ENCODE measurements at regions not wholly inside any gene's neighbourhood (a gene's known extent, or its start where the extent isn't known, plus 50 kb on each side); places are given as distances from the start of the nearest gene placed in this dataset.
"Not testable (repeated sequence)": the region's sequence is repeated elsewhere in the genome, so short reads cannot be mapped to it uniquely, and the experiment has no call there.

- peaks cover 12% of the 10 kb centered on the region for H3K4me1 ChIP-seq (ENCODE audit: control insufficient read depth, insufficient read depth, low read length)
- H3K9ac ChIP-seq (ENCODE audit: low read length); DNase-seq (ENCODE audit: low read depth); H3K9me3 ChIP-seq (ENCODE audit: control insufficient read depth, low read length); H3K27me3 ChIP-seq (replicated peaks; ENCODE audit: control insufficient read depth, insufficient read depth, low read length); H3K4me3 ChIP-seq (ENCODE audit: low read length); H3K36me3 ChIP-seq (ENCODE audit: control insufficient read depth, insufficient read depth, low read length, severe bottlenecking): not testable (repeated sequence)
Measured at GRCh38 chr3:106073806-106074205, 205.0 kb upstream of the CBLB start.

GRCh38 chr3:106075731-106076130, 206.9 kb upstream of the CBLB start:
- not testable (repeated sequence) for H3K4me1 ChIP-seq (ENCODE audit: control insufficient read depth, insufficient read depth, low read length); H3K4me3 ChIP-seq (ENCODE audit: low read length); H3K9me3 ChIP-seq (ENCODE audit: control insufficient read depth, low read length); DNase-seq (ENCODE audit: low read depth); H3K27me3 ChIP-seq (replicated peaks; ENCODE audit: control insufficient read depth, insufficient read depth, low read length); H3K9ac ChIP-seq (ENCODE audit: low read length); H3K36me3 ChIP-seq (ENCODE audit: control insufficient read depth, insufficient read depth, low read length, severe bottlenecking)

- H3K4me1 ChIP-seq (ENCODE audit: control insufficient read depth, insufficient read depth, low read length): peaks cover 10% of the 10 kb centered on the region
- no peaks in the 10 kb centered on the region for H3K9me3 ChIP-seq (ENCODE audit: control insufficient read depth, low read length)
- DNase-seq (ENCODE audit: low read depth): no peak
- no peak overlapping the region for H3K4me3 ChIP-seq (ENCODE audit: low read length)
- H3K36me3 ChIP-seq (ENCODE audit: control insufficient read depth, insufficient read depth, low read length, severe bottlenecking): no peaks in the 10 kb centered on the region
- no peaks in the 10 kb centered on the region for H3K27me3 ChIP-seq (replicated peaks; ENCODE audit: control insufficient read depth, insufficient read depth, low read length)
- H3K9ac ChIP-seq (ENCODE audit: low read length): no peak overlapping the region
Measured at GRCh38 chr3:106078635-106079034, 209.8 kb upstream of the CBLB start.

DNA sequence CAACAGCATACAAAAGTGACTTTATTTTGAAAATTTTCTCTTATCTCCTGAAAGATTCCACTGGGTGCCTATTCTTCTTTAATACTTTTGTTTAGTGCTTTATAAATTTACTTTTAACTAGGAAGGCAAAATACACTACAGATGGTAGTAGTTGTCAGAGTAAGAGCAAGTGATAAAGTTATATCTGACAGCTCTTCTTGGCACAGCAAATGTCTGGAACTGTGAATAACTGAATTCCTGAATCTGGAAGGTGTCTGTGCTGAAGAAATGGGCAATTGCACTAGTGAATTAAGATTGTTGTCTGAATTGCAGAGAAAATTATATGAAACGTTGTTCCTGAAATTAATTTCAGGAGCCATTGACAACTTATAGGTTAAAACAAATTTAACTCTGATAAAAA, 213.8 kb upstream of the CBLB start:
- H3K4me1 ChIP-seq (ENCODE audit: control insufficient read depth, insufficient read depth, low read length): peaks cover 10% of the 10 kb centered on the region
- H3K36me3 ChIP-seq (ENCODE audit: control insufficient read depth, insufficient read depth, low read length, severe bottlenecking): no peaks in the 10 kb centered on the region
- H3K4me3 ChIP-seq (ENCODE audit: low read length): peak overlapping the region; percentile 32
- no peak overlapping the region for H3K9ac ChIP-seq (ENCODE audit: low read length)
- no peak for DNase-seq (ENCODE audit: low read depth)
- H3K9me3 ChIP-seq (ENCODE audit: control insufficient read depth, low read length): no peaks in the 10 kb centered on the region
- no peaks in the 10 kb centered on the region for H3K27me3 ChIP-seq (replicated peaks; ENCODE audit: control insufficient read depth, insufficient read depth, low read length)

GRCh38 chr3:106083207-106083606, 214.4 kb upstream of the CBLB start:
- peaks cover 10% of the 10 kb centered on the region for H3K4me1 ChIP-seq (ENCODE audit: control insufficient read depth, insufficient read depth, low read length)

DNA sequence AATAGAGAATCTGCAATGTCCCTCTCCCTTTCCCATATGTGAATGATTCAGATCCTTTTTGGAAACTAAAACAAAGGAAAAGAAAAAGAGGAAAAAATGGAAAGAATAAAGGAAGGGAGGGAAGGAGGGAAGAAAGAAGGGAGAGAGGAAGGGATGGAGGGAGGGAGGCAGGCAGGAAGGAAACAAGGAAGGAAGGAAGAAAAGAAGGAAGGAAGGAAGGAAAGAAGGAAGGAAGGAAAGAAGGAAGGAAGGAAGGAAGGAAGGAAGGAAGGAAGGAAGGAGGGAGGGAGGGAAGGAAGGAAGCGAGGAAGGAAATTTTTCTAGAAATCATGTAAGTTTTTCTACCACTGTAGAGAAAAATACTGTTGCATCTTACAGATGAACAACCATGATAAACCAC, 215.0 kb upstream of the CBLB start:
- Histone ChIP-seq H3K9me3 (ENCODE audit: control insufficient read depth, low read length) (no peaks in the 10 kb centered on the region), H3K9ac (ENCODE audit: low read length) (no peak overlapping the region), H3K4me3 (ENCODE audit: low read length) (no peak overlapping the region), H3K36me3 (ENCODE audit: control insufficient read depth, insufficient read depth, low read length, severe bottlenecking) (no peaks in the 10 kb centered on the region), H3K4me1 (ENCODE audit: control insufficient read depth, insufficient read depth, low read length) (peaks cover 10% of the 10 kb centered on the region), H3K27me3 (replicated peaks; ENCODE audit: control insufficient read depth, insufficient read depth, low read length) (no peaks in the 10 kb centered on the region)
- DNase-seq (ENCODE audit: low read depth): no peak

More at GRCh38 chr3:106083207-106083606, 214.4 kb upstream of the CBLB start:
- peak; percentile 22 for DNase-seq (ENCODE audit: low read depth)
- Histone ChIP-seq H3K36me3 (ENCODE audit: control insufficient read depth, insufficient read depth, low read length, severe bottlenecking) (no peaks in the 10 kb centered on the region), H3K9me3 (ENCODE audit: control insufficient read depth, low read length) (no peaks in the 10 kb centered on the region), H3K4me3 (ENCODE audit: low read length) (peak overlapping the region; percentile 32), H3K27me3 (replicated peaks; ENCODE audit: control insufficient read depth, insufficient read depth, low read length) (no peaks in the 10 kb centered on the region), H3K9ac (ENCODE audit: low read length) (no peak overlapping the region)

GRCh38 chr3:106086038-106086437, 217.2 kb upstream of the CBLB start:
- Histone ChIP-seq H3K4me1 (ENCODE audit: control insufficient read depth, insufficient read depth, low read length) (peaks cover 10% of the 10 kb centered on the region), H3K4me3 (ENCODE audit: low read length) (no peak overlapping the region)

GRCh38 chr3:106086636-106087035, 217.8 kb upstream of the CBLB start:
- H3K4me1 ChIP-seq (ENCODE audit: control insufficient read depth, insufficient read depth, low read length): peaks cover 10% of the 10 kb centered on the region
- no peaks in the 10 kb centered on the region for H3K9me3 ChIP-seq (ENCODE audit: control insufficient read depth, low read length)
- H3K9ac ChIP-seq (ENCODE audit: low read length): no peak overlapping the region
- no peak for DNase-seq (ENCODE audit: low read depth)
- no peaks in the 10 kb centered on the region for H3K36me3 ChIP-seq (ENCODE audit: control insufficient read depth, insufficient read depth, low read length, severe bottlenecking)
- H3K4me3 ChIP-seq (ENCODE audit: low read length): no peak overlapping the region
- H3K27me3 ChIP-seq (replicated peaks; ENCODE audit: control insufficient read depth, insufficient read depth, low read length): no peaks in the 10 kb centered on the region

More at GRCh38 chr3:106086038-106086437, 217.2 kb upstream of the CBLB start:
- Histone ChIP-seq H3K9ac (ENCODE audit: low read length) (no peak overlapping the region), H3K27me3 (replicated peaks; ENCODE audit: control insufficient read depth, insufficient read depth, low read length) (no peaks in the 10 kb centered on the region), H3K9me3 (ENCODE audit: control insufficient read depth, low read length) (no peaks in the 10 kb centered on the region), H3K36me3 (ENCODE audit: control insufficient read depth, insufficient read depth, low read length, severe bottlenecking) (no peaks in the 10 kb centered on the region)
- DNase-seq (ENCODE audit: low read depth): no peak

DNA sequence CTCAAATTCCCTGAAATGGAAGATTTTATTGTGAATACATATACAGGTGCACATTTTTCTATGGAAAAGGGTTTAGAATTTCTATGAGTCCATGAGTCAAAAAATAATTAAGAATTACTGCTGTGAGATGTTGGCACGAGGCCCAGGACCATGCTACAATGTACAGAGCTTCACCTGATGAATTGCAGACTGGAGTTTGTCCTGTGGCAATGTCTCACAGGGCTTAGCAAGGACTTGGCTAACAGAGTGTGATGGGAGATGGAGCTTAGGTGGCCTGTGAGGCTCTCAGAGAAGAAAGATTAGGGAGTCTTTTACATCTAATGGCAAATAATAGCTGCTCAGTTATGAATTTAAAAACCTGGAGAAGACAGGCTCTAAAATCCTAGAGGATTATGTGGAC, 219.5 kb upstream of the CBLB start:
- no peaks in the 10 kb centered on the region for H3K27me3 ChIP-seq (replicated peaks; ENCODE audit: control insufficient read depth, insufficient read depth, low read length)
- no peaks in the 10 kb centered on the region for H3K36me3 ChIP-seq (ENCODE audit: control insufficient read depth, insufficient read depth, low read length, severe bottlenecking)
- no peak overlapping the region for H3K9ac ChIP-seq (ENCODE audit: low read length)
- DNase-seq (ENCODE audit: low read depth): no peak
- H3K4me1 ChIP-seq (ENCODE audit: control insufficient read depth, insufficient read depth, low read length): no peaks in the 10 kb centered on the region
- H3K9me3 ChIP-seq (ENCODE audit: control insufficient read depth, low read length): no peaks in the 10 kb centered on the region
- H3K4me3 ChIP-seq (ENCODE audit: low read length): no peak overlapping the region

DNA sequence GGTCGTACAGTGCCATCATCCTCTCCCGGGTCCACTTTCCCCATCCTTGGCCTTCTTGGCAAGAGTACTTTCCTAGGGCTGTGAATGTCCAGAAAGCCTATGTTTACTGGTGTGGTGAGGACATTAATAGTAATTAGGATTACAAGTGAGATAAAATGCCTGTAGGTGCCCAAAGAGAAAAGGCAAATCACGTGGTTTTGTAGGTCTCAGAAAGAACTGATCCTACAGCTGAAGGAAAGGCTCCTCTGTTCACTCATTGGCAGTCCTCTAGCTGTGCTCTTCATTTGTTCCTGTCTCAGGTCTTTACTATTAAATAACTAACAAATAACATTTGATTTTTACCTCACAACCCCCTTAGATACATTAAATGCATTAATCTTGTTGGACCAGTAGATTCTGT, 220.1 kb upstream of the CBLB start:
- Histone ChIP-seq H3K27me3 (replicated peaks; ENCODE audit: control insufficient read depth, insufficient read depth, low read length) (no peaks in the 10 kb centered on the region), H3K4me3 (ENCODE audit: low read length) (no peak overlapping the region), H3K9me3 (ENCODE audit: control insufficient read depth, low read length) (no peaks in the 10 kb centered on the region), H3K4me1 (ENCODE audit: control insufficient read depth, insufficient read depth, low read length) (no peaks in the 10 kb centered on the region), H3K36me3 (ENCODE audit: control insufficient read depth, insufficient read depth, low read length, severe bottlenecking) (no peaks in the 10 kb centered on the region), H3K9ac (ENCODE audit: low read length) (no peak overlapping the region)
- no peak for DNase-seq (ENCODE audit: low read depth)

DNA sequence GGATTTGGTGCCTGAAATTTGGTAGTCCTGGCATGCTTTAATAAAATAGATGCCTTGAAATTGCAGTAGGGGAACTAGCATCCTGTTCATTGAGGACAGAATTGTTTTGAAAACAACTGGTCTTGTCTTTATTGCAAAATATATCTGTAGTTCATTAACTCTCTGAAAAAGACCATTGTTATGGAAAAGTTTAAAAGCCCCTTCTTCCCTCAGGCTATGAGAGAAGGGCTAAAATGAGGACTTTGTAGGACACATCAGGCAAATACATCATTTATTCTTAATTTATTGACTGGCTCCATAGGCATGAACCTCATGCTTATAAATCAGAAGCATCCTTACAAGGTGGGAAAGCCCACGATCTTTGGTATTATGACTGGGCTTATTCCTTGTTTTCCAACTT, 221.0 kb upstream of the CBLB start:
- H3K4me3 ChIP-seq (ENCODE audit: low read length): no peak overlapping the region
- no peaks in the 10 kb centered on the region for H3K27me3 ChIP-seq (replicated peaks; ENCODE audit: control insufficient read depth, insufficient read depth, low read length)
- H3K4me1 ChIP-seq (ENCODE audit: control insufficient read depth, insufficient read depth, low read length): no peaks in the 10 kb centered on the region
- H3K36me3 ChIP-seq (ENCODE audit: control insufficient read depth, insufficient read depth, low read length, severe bottlenecking): no peaks in the 10 kb centered on the region
- no peak for DNase-seq (ENCODE audit: low read depth)
- H3K9ac ChIP-seq (ENCODE audit: low read length): no peak overlapping the region
- no peaks in the 10 kb centered on the region for H3K9me3 ChIP-seq (ENCODE audit: control insufficient read depth, low read length)

GRCh38 chr3:106092792-106093191, 224.0 kb upstream of the CBLB start:
- Histone ChIP-seq H3K4me1 (ENCODE audit: control insufficient read depth, insufficient read depth, low read length) (peaks cover 7% of the 10 kb centered on the region), H3K36me3 (ENCODE audit: control insufficient read depth, insufficient read depth, low read length, severe bottlenecking) (no peaks in the 10 kb centered on the region), H3K9ac (ENCODE audit: low read length) (no peak overlapping the region), H3K4me3 (ENCODE audit: low read length) (no peak overlapping the region), H3K27me3 (replicated peaks; ENCODE audit: control insufficient read depth, insufficient read depth, low read length) (no peaks in the 10 kb centered on the region), H3K9me3 (ENCODE audit: control insufficient read depth, low read length) (no peaks in the 10 kb centered on the region)
- no peak for DNase-seq (ENCODE audit: low read depth)
